ENCODE measurements at regions not wholly inside any gene's neighbourhood (a gene's known extent, or its start where the extent isn't known, plus 50 kb on each side); places are given as distances from the start of the nearest gene placed in this dataset.
"Not testable (repeated sequence)": the region's sequence is repeated elsewhere in the genome, so short reads cannot be mapped to it uniquely, and the experiment has no call there.

GRCh38 chr4:14426297-14426696 is 576.0 kb upstream of the CPEB2 start:
- not testable (repeated sequence) for H3K4me1 ChIP-seq (ENCODE audit: control insufficient read depth, insufficient read depth, low read length); H3K36me3 ChIP-seq (ENCODE audit: control insufficient read depth, insufficient read depth, low read length); DNase-seq; H3K4me3 ChIP-seq (ENCODE audit: low read length); H3K27ac ChIP-seq (ENCODE audit: low read length); H3K27me3 ChIP-seq (ENCODE audit: control insufficient read depth, insufficient read depth, low read length); H3K9me3 ChIP-seq (ENCODE audit: control insufficient read depth, low read depth, low read length)
- WGBS (ENCODE audit: insufficient coverage, low lambda C conversion rate), result 100% methylated on average over 1 of the region's 15 CpGs

GRCh38 chr4:14428125-14428524 is 574.2 kb upstream of the CPEB2 start:
- no peak for DNase-seq
- no CpG with 5 or more reads among the region's 2 CpGs for WGBS (ENCODE audit: insufficient coverage, low lambda C conversion rate)
- H3K9me3 ChIP-seq (ENCODE audit: control insufficient read depth, low read depth, low read length), result no peaks in the 10 kb centered on the region
- H3K27ac ChIP-seq (ENCODE audit: low read length), result no peak overlapping the region
- no peaks in the 10 kb centered on the region for H3K36me3 ChIP-seq (ENCODE audit: control insufficient read depth, insufficient read depth, low read length)
- no peak overlapping the region for H3K4me3 ChIP-seq (ENCODE audit: low read length)
- no peaks in the 10 kb centered on the region for H3K27me3 ChIP-seq (ENCODE audit: control insufficient read depth, insufficient read depth, low read length)
- H3K4me1 ChIP-seq (ENCODE audit: control insufficient read depth, insufficient read depth, low read length), result no peaks in the 10 kb centered on the region

GRCh38 chr4:14431155-14432134 is 570.8 kb upstream of the CPEB2 start:
- Histone ChIP-seq H3K4me3 (ENCODE audit: low read length) (no peak overlapping the region), H3K27me3 (ENCODE audit: control insufficient read depth, insufficient read depth, low read length) (no peaks in the 10 kb centered on the region), H3K9me3 (ENCODE audit: control insufficient read depth, low read depth, low read length) (no peaks in the 10 kb centered on the region), H3K27ac (ENCODE audit: low read length) (no peak overlapping the region), H3K4me1 (ENCODE audit: control insufficient read depth, insufficient read depth, low read length) (no peaks in the 10 kb centered on the region), H3K36me3 (ENCODE audit: control insufficient read depth, insufficient read depth, low read length) (no peaks in the 10 kb centered on the region)
- no CpG with 5 or more reads among the region's 3 CpGs for WGBS (ENCODE audit: insufficient coverage, low lambda C conversion rate)
- no peak for DNase-seq

GRCh38 chr4:14434483-14434882 is 567.8 kb upstream of the CPEB2 start:
- Histone ChIP-seq H3K27me3 (ENCODE audit: control insufficient read depth, insufficient read depth, low read length) (no peaks in the 10 kb centered on the region), H3K4me3 (ENCODE audit: low read length) (no peak overlapping the region), H3K9me3 (ENCODE audit: control insufficient read depth, low read depth, low read length) (no peaks in the 10 kb centered on the region), H3K36me3 (ENCODE audit: control insufficient read depth, insufficient read depth, low read length) (no peaks in the 10 kb centered on the region), H3K4me1 (ENCODE audit: control insufficient read depth, insufficient read depth, low read length) (no peaks in the 10 kb centered on the region), H3K27ac (ENCODE audit: low read length) (no peak overlapping the region)
- 71% methylated on average over 1 of the region's 2 CpGs for WGBS (ENCODE audit: insufficient coverage, low lambda C conversion rate)
- no peak for DNase-seq

- H3K27me3 ChIP-seq (ENCODE audit: control insufficient read depth, insufficient read depth, low read length), result no peaks in the 10 kb centered on the region
- no peak for DNase-seq
- no peak overlapping the region for H3K4me3 ChIP-seq (ENCODE audit: low read length)
- 100% methylated on average over 1 of the region's 3 CpGs for WGBS (ENCODE audit: insufficient coverage, low lambda C conversion rate)
- no peaks in the 10 kb centered on the region for H3K36me3 ChIP-seq (ENCODE audit: control insufficient read depth, insufficient read depth, low read length)
- no peak overlapping the region for H3K27ac ChIP-seq (ENCODE audit: low read length)
- no peaks in the 10 kb centered on the region for H3K9me3 ChIP-seq (ENCODE audit: control insufficient read depth, low read depth, low read length)
- H3K4me1 ChIP-seq (ENCODE audit: control insufficient read depth, insufficient read depth, low read length), result no peaks in the 10 kb centered on the region
These were observed 567.4 kb upstream of the CPEB2 start for GRCh38 chr4:14434916-14435315.

- Histone ChIP-seq H3K4me3 (ENCODE audit: low read length) (no peak overlapping the region), H3K9me3 (ENCODE audit: control insufficient read depth, low read depth, low read length) (no peaks in the 10 kb centered on the region), H3K27me3 (ENCODE audit: control insufficient read depth, insufficient read depth, low read length) (no peaks in the 10 kb centered on the region), H3K27ac (ENCODE audit: low read length) (no peak overlapping the region), H3K36me3 (ENCODE audit: control insufficient read depth, insufficient read depth, low read length) (no peaks in the 10 kb centered on the region), H3K4me1 (ENCODE audit: control insufficient read depth, insufficient read depth, low read length) (no peaks in the 10 kb centered on the region)
- no CpG with 5 or more reads among the region's 3 CpGs for WGBS (ENCODE audit: insufficient coverage, low lambda C conversion rate)
- DNase-seq, result no peak
These were observed 560.7 kb upstream of the CPEB2 start for GRCh38 chr4:14441561-14441960.

- no peaks in the 10 kb centered on the region for H3K36me3 ChIP-seq (ENCODE audit: control insufficient read depth, insufficient read depth, low read length)
- no peak overlapping the region for H3K27ac ChIP-seq (ENCODE audit: low read length)
- WGBS (ENCODE audit: insufficient coverage, low lambda C conversion rate), result 80% methylated on average over 1 of the region's 2 CpGs
- no peak for DNase-seq
- no peak overlapping the region for H3K4me3 ChIP-seq (ENCODE audit: low read length)
- no peaks in the 10 kb centered on the region for H3K9me3 ChIP-seq (ENCODE audit: control insufficient read depth, low read depth, low read length)
- H3K27me3 ChIP-seq (ENCODE audit: control insufficient read depth, insufficient read depth, low read length), result no peaks in the 10 kb centered on the region
- no peaks in the 10 kb centered on the region for H3K4me1 ChIP-seq (ENCODE audit: control insufficient read depth, insufficient read depth, low read length)
These were observed 556.4 kb upstream of the CPEB2 start for GRCh38 chr4:14445882-14446281.

GRCh38 chr4:14446311-14446710 is 556.0 kb upstream of the CPEB2 start:
- Histone ChIP-seq H3K36me3 (ENCODE audit: control insufficient read depth, insufficient read depth, low read length) (no peaks in the 10 kb centered on the region), H3K4me1 (ENCODE audit: control insufficient read depth, insufficient read depth, low read length) (no peaks in the 10 kb centered on the region), H3K27me3 (ENCODE audit: control insufficient read depth, insufficient read depth, low read length) (no peaks in the 10 kb centered on the region), H3K9me3 (ENCODE audit: control insufficient read depth, low read depth, low read length) (no peaks in the 10 kb centered on the region), H3K27ac (ENCODE audit: low read length) (no peak overlapping the region), H3K4me3 (ENCODE audit: low read length) (no peak overlapping the region)
- no peak for DNase-seq
- WGBS (ENCODE audit: insufficient coverage, low lambda C conversion rate), result no CpG with 5 or more reads among the region's 4 CpGs

- 67% methylated on average over 1 of the region's 5 CpGs for WGBS (ENCODE audit: insufficient coverage, low lambda C conversion rate)
- no peak for DNase-seq
- Histone ChIP-seq H3K4me3 (ENCODE audit: low read length) (no peak overlapping the region), H3K27me3 (ENCODE audit: control insufficient read depth, insufficient read depth, low read length) (no peaks in the 10 kb centered on the region), H3K27ac (ENCODE audit: low read length) (no peak overlapping the region), H3K4me1 (ENCODE audit: control insufficient read depth, insufficient read depth, low read length) (no peaks in the 10 kb centered on the region), H3K36me3 (ENCODE audit: control insufficient read depth, insufficient read depth, low read length) (no peaks in the 10 kb centered on the region), H3K9me3 (ENCODE audit: control insufficient read depth, low read depth, low read length) (no peaks in the 10 kb centered on the region)
These were observed 555.4 kb upstream of the CPEB2 start for GRCh38 chr4:14446904-14447303.

GRCh38 chr4:14449308-14449707 is 553.0 kb upstream of the CPEB2 start:
- no peak for DNase-seq
- Histone ChIP-seq H3K4me3 (ENCODE audit: low read length) (no peak overlapping the region), H3K9me3 (ENCODE audit: control insufficient read depth, low read depth, low read length) (no peaks in the 10 kb centered on the region), H3K27me3 (ENCODE audit: control insufficient read depth, insufficient read depth, low read length) (no peaks in the 10 kb centered on the region), H3K36me3 (ENCODE audit: control insufficient read depth, insufficient read depth, low read length) (no peaks in the 10 kb centered on the region), H3K4me1 (ENCODE audit: control insufficient read depth, insufficient read depth, low read length) (no peaks in the 10 kb centered on the region), H3K27ac (ENCODE audit: low read length) (no peak overlapping the region)
- WGBS (ENCODE audit: insufficient coverage, low lambda C conversion rate), result no CpG with 5 or more reads among the region's 2 CpGs

GRCh38 chr4:14452001-14452400 is 550.3 kb upstream of the CPEB2 start:
- no peaks in the 10 kb centered on the region for H3K36me3 ChIP-seq (ENCODE audit: control insufficient read depth, insufficient read depth, low read length)
- 70% methylated on average over 2 of the region's 12 CpGs for WGBS (ENCODE audit: insufficient coverage, low lambda C conversion rate)
- DNase-seq, result no peak
- no peaks in the 10 kb centered on the region for H3K27me3 ChIP-seq (ENCODE audit: control insufficient read depth, insufficient read depth, low read length)
- no peaks in the 10 kb centered on the region for H3K4me1 ChIP-seq (ENCODE audit: control insufficient read depth, insufficient read depth, low read length)
- H3K4me3 ChIP-seq (ENCODE audit: low read length), result no peak overlapping the region
- no peaks in the 10 kb centered on the region for H3K9me3 ChIP-seq (ENCODE audit: control insufficient read depth, low read depth, low read length)
- no peak overlapping the region for H3K27ac ChIP-seq (ENCODE audit: low read length)
